Astrocyte (in vitro differentiated cells and primary cell): ENCODE measurements at regions not wholly inside any gene's neighbourhood (a gene's known extent, or its start where the extent isn't known, plus 50 kb on each side); places are given as distances from the start of the nearest gene placed in this dataset.

Experiments
- CTCF ChIP-seq: IDR thresholded peaks from 2 replicates; pipeline ENCODE4 v1.5.1; 2011; ENCODE audit warnings: low read depth, mild to moderate bottlenecking, inconsistent platforms, low read length, moderate library complexity; ENCODE audit not compliant: insufficient read depth
- EZH2 ChIP-seq: IDR thresholded peaks from 2 replicates; pipeline ENCODE4 v1.6.1; 2012; ENCODE audit warnings: mild to moderate bottlenecking, low read length, inconsistent platforms; ENCODE audit not compliant: insufficient read depth

- TF ChIP-seq CTCF (no peak), EZH2 (no peak)
These were observed 216.7 kb upstream of the ZC3H12A start for GRCh38 chr1:37257646-37258045.
